ELF-1 (cell line): ENCODE measurements at regions not wholly inside any gene's neighbourhood (a gene's known extent, or its start where the extent isn't known, plus 50 kb on each side); places are given as distances from the start of the nearest gene placed in this dataset.

ENCODE experiments used
- DNase-seq: peaks from one replicate; pipeline ENCODE4 v3.0.0-alpha.2; 2016; ENCODE audit warnings: low read depth, low spot score

DNA sequence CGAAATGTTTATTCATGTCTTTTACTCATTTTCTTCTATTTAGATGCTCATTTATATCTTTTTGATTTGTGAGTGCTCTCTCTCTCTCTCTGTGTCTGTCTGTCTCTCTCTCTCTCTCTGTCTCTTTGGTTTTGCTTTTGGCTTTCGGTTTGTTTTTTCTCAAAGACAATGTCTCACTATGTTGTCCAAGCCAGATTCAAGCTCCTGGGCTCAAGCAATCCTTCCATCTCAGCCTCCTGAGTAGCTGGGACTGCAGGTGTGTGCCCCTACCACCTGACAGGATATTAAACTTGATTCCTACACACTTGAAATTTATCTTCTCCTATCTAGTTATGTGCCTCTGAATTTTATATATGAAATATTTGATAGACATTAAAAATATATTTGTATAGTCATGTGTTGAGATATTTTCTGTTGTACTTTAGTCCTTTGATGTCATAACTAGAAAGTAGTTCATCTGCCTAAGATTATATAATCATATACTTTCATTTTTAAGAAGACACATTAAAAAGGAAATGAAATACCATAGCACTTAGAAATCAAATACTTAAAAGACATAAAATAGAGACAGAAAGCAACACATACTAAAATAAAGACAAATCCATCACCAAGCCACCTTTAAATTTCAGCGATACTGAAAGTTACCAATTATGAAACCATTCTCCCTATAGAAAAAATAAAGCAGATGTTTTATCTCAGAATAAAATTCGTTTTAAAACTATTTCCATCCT, 68.1 kb upstream of the SFMBT2 start:
- DNase-seq: no peak

DNA sequence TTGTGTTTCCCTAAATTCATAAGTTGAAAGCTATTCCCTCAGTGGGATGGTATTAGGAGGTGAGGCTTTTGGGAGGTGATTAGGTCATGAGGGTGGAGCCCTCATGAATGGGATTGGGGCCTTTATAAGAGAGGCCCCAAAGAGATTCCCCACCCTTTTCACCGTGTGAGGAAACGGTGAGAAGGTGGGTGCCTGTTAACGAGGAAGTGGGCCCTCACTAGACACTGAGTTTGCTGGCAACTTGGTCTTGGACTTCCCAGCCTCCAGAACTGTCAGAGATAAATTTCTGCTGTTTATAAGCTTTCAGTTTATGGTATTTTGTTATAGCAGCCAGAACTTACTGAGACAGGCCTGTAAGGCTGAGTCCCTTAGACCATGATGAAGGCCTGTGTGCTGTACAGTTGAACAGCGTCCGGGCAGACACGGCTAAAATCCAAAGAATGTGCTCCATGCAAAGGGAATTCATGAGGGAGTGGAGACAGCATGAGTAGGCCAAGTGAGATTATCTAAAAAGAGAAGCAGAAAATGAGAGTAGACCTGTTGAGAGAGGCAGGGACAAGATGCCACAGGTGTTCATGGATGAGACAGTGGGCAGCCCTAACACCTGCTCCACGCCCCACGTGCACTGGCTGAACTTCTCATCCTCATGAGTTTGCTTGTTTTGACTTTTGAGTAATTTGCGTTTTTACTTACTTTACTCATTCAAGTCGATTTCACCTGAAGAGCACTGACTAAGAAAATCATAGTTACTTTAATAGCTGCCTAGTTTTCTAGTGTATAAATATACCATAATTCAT, 66.9 kb upstream of the SFMBT2 start:
- DNase-seq: no peak

GRCh38 chr10:7475939-7476338, 65.1 kb upstream of the SFMBT2 start:
- DNase-seq: no peak

- DNase-seq: peak; percentile 65
These were observed 64.4 kb upstream of the SFMBT2 start for GRCh38 chr10:7475046-7475911.

DNA sequence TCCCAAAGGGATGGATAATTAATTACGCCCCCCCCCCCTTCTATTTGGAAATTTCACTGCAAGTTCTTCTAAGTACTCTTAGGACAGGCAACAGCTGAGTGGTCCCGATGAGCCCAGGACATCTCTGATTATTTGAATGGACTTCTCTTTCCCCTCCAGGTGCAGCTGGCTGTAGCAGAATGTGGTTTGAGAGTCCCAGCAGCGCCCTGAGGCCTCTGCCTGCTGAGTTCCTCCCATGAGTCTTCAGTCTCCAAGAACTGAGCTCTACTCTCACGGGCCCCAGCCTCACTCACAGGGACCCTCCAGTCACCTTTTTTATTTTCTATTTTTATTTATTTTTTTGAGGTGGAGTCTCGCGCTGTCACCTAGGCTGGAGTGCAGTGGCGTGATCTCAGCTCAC, 63.6 kb upstream of the SFMBT2 start:
- peak; percentile 68 for DNase-seq

DNA sequence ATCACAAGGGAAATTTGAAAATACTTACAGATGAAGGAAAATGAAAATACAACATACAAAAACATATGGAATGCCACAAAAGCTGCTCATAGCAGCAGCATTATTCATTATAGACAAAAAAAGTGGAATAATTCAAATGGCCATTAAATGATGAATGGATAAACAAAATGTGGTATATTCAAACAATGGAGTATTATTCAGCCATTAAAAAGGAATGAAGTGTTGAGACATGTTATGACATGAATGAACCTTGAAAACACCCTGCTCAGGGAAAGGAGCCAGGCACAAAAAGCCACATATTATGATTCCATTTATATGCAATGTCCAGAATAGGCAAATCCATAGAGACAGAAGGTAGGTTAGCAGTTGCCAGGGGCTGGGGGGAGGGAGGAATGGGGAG, 62.6 kb upstream of the SFMBT2 start:
- no peak for DNase-seq

DNA sequence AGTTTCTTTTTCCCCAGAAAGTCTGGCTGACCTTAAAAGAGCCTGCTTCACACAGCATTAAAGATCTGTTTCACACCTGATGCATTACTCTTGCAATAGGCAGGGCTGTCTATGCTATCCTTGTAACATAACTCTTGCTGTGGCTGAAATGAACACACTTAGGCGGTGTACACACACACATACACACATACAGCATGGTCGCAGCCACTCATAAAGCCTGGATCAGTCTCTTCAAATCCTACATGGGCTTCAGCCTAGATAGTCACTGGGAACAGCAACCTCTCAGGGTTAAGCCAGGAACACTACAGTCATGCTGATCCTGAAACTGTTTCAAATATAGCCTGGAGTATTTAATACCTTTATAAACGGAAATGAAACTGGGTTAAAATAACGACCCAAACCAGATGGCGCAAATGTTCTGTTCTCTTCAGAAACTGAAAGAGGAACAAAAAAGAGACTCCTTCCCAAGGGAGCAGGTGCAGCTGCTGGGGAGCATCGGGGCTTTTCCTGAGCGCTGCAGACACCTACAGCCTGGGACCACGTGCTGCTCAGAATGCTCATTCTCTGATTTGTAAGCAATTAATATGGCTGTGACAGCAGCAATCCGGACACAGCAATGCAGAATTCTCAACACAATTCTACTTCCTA, 61.0 kb upstream of the SFMBT2 start:
- DNase-seq: no peak

GRCh38 chr10:7470371-7470770, 59.5 kb upstream of the SFMBT2 start:
- DNase-seq: no peak

GRCh38 chr10:7467031-7467667, 56.3 kb upstream of the SFMBT2 start:
- DNase-seq: no peak

DNA sequence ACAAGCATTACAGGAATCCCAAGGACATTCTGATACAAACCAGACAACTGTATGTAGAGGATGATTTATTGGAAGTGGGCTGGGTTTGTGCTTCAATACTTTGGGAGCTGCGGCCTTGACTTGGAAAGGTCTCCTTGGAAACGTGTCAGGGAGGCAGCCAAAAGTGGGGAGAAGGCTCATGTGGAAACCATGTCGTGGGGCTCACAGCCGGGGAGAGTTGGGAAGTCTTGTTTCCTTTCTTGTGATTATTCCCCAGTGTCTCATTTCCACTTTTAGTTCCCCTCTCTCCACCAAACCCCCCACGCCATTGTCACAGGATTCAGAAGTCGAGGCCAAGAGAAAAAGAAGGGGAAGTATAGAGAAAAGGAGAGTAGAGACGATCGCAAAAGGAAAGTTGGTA, 53.9 kb upstream of the SFMBT2 start:
- no peak for DNase-seq
